ENCODE measurements at regions not wholly inside any gene's neighbourhood (a gene's known extent, or its start where the extent isn't known, plus 50 kb on each side); places are given as distances from the start of the nearest gene placed in this dataset.
"Not testable (repeated sequence)": the region's sequence is repeated elsewhere in the genome, so short reads cannot be mapped to it uniquely, and the experiment has no call there.

- DNase-seq: peak; percentile 69
Observed at GRCh38 chr4:151459375-151459774, 50.4 kb downstream of the FHIP1A start.

GRCh38 chr4:151460434-151460833 is 51.5 kb downstream of the FHIP1A start:
- no peak for DNase-seq

GRCh38 chr4:151462554-151462953 is 53.6 kb downstream of the FHIP1A start:
- no peak for DNase-seq

GRCh38 chr4:151468715-151469696 is 60.0 kb downstream of the FHIP1A start:
- DNase-seq: no peak

GRCh38 chr4:151469970-151470369 is 61.0 kb downstream of the FHIP1A start:
- no peak for DNase-seq

- DNase-seq: no peak
Observed at GRCh38 chr4:151471728-151472127, 62.8 kb downstream of the FHIP1A start.

- DNase-seq: no peak
Observed at GRCh38 chr4:151472297-151472696, 63.3 kb downstream of the FHIP1A start.

GRCh38 chr4:151472711-151473110 is 63.7 kb downstream of the FHIP1A start:
- DNase-seq: no peak

- DNase-seq: no peak
Observed at GRCh38 chr4:151473521-151474097, 64.6 kb downstream of the FHIP1A start.

- DNase-seq: no peak
Observed at GRCh38 chr4:151475035-151475714, 66.2 kb downstream of the FHIP1A start.

- no peak for DNase-seq
Observed at GRCh38 chr4:151481813-151482212, 72.8 kb downstream of the FHIP1A start.

GRCh38 chr4:151484396-151485102 is 75.6 kb downstream of the FHIP1A start:
- no peak for DNase-seq

GRCh38 chr4:151485541-151486131 is 76.7 kb downstream of the FHIP1A start:
- no peak for DNase-seq

- no peak for DNase-seq
Observed at GRCh38 chr4:151486168-151486567, 77.2 kb downstream of the FHIP1A start.

GRCh38 chr4:151488968-151489367 is 80.0 kb downstream of the FHIP1A start:
- DNase-seq: no peak

GRCh38 chr4:151489462-151490203 is 80.7 kb downstream of the FHIP1A start:
- DNase-seq: peak; percentile 3

- DNase-seq: not testable (repeated sequence)
Observed at GRCh38 chr4:151495612-151496011, 86.6 kb downstream of the FHIP1A start.

- DNase-seq: peak; percentile 10
Observed at GRCh38 chr4:151511548-151511947, 102.6 kb downstream of the FHIP1A start.

GRCh38 chr4:151517896-151518295 is 108.9 kb downstream of the FHIP1A start:
- DNase-seq: peak; percentile 2

- DNase-seq: no peak
Observed at GRCh38 chr4:151518359-151518758, 109.4 kb downstream of the FHIP1A start.

GRCh38 chr4:151519728-151520415 is 110.9 kb downstream of the FHIP1A start:
- DNase-seq: no peak
